HG02938 (cell line): ENCODE measurements at regions not wholly inside any gene's neighbourhood (a gene's known extent, or its start where the extent isn't known, plus 50 kb on each side); places are given as distances from the start of the nearest gene placed in this dataset.
"Not testable (repeated sequence)": the region's sequence is repeated elsewhere in the genome, so short reads cannot be mapped to it uniquely, and the experiment has no call there.

ENCODE experiments used
- ATAC-seq: cut with Tn5 transposase; IDR thresholded peaks from one replicate; pipeline ENCODE4 v1.9.1; 2021; ENCODE audit warnings: mild to moderate bottlenecking, moderate library complexity; ENCODE audit not compliant: unreplicated experiment

- no peak for ATAC-seq
Measured at GRCh38 chr14:89470401-89470800, 53.4 kb upstream of the FOXN3 start.

DNA sequence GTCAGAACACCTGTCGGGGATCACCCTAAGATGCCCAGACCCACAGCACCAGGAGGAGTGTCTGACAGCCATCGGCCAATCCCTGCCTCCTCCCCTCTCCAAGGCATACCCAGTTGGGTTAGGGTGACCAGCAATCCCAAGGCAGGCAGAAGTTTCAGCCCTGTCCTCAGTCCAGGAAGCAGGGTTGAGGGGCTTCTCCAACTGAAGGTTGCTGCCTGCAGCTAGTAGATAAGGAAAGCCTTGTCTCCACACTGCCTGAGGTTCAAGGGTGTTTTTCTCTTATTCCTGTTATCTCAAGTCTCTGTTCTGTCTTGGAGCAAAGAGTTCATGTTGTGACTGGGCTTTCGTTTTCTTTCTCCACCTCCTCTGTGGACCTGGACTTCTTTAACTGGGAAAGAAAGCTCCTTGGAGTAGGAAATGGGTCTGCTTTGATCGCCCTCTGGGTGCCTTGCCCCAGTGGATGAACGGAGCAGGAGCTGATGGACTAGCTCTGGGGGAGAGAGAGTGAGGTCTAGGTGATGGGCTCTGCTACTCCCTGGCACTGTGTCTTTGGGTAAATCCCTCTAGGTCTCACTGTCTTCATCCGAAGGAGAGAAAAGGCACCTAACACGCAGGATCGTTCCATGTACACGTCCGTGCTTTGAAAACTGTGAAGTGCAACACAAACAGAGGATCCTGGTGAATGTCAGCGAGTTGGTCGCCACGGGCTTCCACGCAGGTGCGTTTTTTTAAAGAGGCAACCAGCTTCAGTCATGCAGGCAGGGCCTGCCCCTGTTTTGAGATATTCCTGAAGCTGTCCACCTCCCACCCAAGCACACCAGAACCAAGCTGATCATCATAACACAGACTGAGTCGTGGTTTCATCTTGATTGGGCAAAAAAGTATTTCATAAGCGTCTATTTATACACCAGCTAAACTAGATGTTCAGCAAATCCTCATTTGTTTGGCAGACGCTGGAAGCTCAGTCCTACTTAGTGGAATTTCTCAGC is 52.5 kb upstream of the FOXN3 start:
- ATAC-seq: no peak

GRCh38 chr14:89468566-89468965 is 51.5 kb upstream of the FOXN3 start:
- no peak for ATAC-seq

DNA sequence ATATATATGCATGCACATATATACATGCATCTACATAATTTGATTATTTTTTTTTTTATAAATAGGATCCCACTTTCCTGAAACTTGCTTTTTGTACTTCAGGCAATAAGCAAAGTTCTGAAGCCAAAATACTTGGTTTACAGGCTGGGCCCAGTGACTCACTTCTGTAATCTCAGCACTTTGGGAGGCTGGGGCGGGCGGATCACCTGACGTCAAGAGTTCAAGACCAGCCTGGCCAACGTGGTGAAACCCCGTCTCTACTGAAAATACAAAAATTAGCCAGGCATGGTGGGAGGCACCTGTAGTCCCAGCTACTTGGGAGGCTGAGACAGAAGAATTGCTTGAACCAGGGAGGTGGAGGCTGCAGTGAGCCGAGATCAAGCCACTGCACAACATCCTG is 51.0 kb upstream of the FOXN3 start:
- not testable (repeated sequence) for ATAC-seq

DNA sequence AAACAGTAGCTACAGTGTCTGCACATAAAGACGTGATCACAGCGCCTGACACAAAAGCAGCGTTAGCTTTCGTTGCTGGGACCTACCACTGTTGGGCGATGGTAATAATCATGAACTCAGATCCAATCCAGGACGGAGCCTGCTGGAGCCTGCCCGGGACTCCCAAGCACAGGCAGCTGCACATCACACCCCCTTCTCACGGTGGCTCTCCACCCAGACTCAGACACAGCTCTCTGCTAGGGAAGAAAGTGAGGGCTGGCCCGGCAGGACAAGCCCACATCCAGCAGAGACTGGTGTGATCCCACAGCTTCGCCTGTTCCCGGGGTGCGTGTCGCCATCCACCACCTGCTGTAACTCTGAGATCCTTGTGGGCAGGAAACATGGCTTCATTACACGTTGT is 49.9 kb upstream of the FOXN3 start:
- ATAC-seq: no peak
